ENCODE measurements at regions not wholly inside any gene's neighbourhood (a gene's known extent, or its start where the extent isn't known, plus 50 kb on each side); places are given as distances from the start of the nearest gene placed in this dataset.

DNA sequence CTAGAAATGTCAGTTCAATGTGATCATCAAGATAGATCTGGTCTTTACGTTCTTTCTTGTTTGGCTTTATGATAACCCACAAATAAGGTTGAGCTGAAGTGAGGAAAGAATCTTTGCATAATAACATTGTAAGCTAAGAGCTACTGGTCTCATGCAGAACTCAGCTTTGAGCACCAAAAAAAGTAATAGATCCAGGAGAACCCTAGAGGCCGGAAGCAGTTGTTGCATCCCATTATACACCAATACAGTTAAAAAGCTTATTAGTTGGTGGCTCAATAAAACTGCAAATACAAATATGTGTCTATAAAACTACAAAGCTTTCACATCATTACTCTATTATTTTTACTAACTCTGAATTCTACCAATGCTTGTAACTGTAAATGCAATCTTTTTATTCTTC, 85.5 kb upstream of the NUDT12 start:
- TF ChIP-seq TAF1 (IDR thresholded peaks at IDR 0.05; ENCODE audit: borderline replicate concordance, insufficient read depth, low read length) (no peak), POLR2AphosphoS5 (IDR thresholded peaks at IDR 0.05; ENCODE audit: low read depth, low read length) (no peak), SIN3A (IDR thresholded peaks at IDR 0.05; ENCODE audit: borderline replicate concordance, insufficient read depth, low read length) (no peak), FOXP2 (optimal IDR thresholded peaks at IDR 0.05; ENCODE audit: borderline replicate concordance, extremely low read depth, extremely low read length, insufficient read depth) (no peak)
- TF ChIP-seq, protein P1, sequence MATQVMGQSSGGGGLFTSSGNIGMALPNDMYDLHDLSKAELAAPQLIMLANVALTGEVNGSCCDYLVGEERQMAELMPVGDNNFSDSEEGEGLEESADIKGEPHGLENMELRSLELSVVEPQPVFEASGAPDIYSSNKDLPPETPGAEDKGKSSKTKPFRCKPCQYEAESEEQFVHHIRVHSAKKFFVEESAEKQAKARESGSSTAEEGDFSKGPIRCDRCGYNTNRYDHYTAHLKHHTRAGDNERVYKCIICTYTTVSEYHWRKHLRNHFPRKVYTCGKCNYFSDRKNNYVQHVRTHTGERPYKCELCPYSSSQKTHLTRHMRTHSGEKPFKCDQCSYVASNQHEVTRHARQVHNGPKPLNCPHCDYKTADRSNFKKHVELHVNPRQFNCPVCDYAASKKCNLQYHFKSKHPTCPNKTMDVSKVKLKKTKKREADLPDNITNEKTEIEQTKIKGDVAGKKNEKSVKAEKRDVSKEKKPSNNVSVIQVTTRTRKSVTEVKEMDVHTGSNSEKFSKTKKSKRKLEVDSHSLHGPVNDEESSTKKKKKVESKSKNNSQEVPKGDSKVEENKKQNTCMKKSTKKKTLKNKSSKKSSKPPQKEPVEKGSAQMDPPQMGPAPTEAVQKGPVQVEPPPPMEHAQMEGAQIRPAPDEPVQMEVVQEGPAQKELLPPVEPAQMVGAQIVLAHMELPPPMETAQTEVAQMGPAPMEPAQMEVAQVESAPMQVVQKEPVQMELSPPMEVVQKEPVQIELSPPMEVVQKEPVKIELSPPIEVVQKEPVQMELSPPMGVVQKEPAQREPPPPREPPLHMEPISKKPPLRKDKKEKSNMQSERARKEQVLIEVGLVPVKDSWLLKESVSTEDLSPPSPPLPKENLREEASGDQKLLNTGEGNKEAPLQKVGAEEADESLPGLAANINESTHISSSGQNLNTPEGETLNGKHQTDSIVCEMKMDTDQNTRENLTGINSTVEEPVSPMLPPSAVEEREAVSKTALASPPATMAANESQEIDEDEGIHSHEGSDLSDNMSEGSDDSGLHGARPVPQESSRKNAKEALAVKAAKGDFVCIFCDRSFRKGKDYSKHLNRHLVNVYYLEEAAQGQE (IDR thresholded peaks at IDR 0.05; ENCODE audit: insufficient read depth in 1 of 2, low read depth in 2 of 2, low read length in 2 of 2), result no peak

Measured in PFSK-1 (cell line).